ENCODE measurements at regions not wholly inside any gene's neighbourhood (a gene's known extent, or its start where the extent isn't known, plus 50 kb on each side); places are given as distances from the start of the nearest gene placed in this dataset.

DNA sequence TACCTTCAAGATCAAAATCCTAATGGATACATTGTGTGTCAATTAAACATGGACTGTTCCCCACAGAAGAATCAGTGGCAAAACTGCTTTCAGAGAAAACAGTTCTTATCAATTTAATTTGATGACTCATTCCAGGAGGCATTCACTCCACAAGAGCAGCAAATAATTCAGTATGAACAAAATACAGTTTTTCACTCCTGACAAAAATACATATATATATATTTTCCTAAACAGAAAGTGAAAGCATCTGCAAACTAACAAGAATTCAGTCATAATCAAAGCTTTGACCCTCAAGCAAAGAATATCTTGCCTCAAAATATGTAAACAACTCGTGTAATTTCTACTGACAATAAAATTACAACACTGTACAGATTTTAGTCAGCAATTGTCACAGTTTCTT is 685.1 kb upstream of the SLC8A1 start:
- H3K27ac Mint-ChIP-seq = no peak overlapping the region
- H3K36me3 ChIP-seq (replicated peaks in 1 of 2; ENCODE audit: control insufficient read depth in 1 of 2, insufficient read depth in 2 of 2, low read length in 2 of 2) = no peaks in the 10 kb centered on the region
- intact Hi-C loops (cut with micrococcal nuclease) = no loop called here

GRCh38 chr2:41141146-41141791 is 689.4 kb upstream of the SLC8A1 start:
- WGBS (ENCODE audit: insufficient coverage) = 100% methylated on average over 2 of the region's 5 CpGs

More for the DNA sequence above, 685.1 kb upstream of the SLC8A1 start:
- Mint-ChIP-seq H3K36me3 (no peaks in the 10 kb centered on the region), H3K4me1 (no peaks in the 10 kb centered on the region), H3K9me3 (no peaks in the 10 kb centered on the region), H3K4me3 (no peak overlapping the region), H3K27me3 (ENCODE audit: low read depth in 3 of 3) (no peaks in the 10 kb centered on the region)
- Histone ChIP-seq H3K4me1 (ENCODE audit: control insufficient read depth in 1 of 2, insufficient read depth in 2 of 2, low read length in 2 of 2) (no peaks in the 10 kb centered on the region), H3K9ac (ENCODE audit: insufficient read depth, low read length, poor library complexity, severe bottlenecking) (no peak overlapping the region), H3K9me3 (replicated peaks in 1 of 2; ENCODE audit: control insufficient read depth in 1 of 2, insufficient read depth in 1 of 2, low read length in 2 of 2) (no peaks in the 10 kb centered on the region), H3K4me2 (replicated peaks; ENCODE audit: extremely low read depth, low read length, poor library complexity, severe bottlenecking) (no peak overlapping the region), H3K79me2 (ENCODE audit: insufficient read depth, low read length) (no peaks in the 10 kb centered on the region), H3K27ac (ENCODE audit: low read depth in 1 of 2, low read length in 2 of 2) (no peak overlapping the region), H2AFZ (ENCODE audit: insufficient read depth, low read depth, low read length, poor library complexity, severe bottlenecking) (no peak overlapping the region), H3K4me3 (replicated peaks in 1 of 3; ENCODE audit: low read depth in 2 of 3, low read length in 3 of 3) (no peak overlapping the region), H3K27me3 (ENCODE audit: control insufficient read depth in 2 of 2, insufficient read depth in 2 of 2, low read length in 2 of 2) (no peaks in the 10 kb centered on the region), H4K20me1 (ENCODE audit: insufficient read depth, low read length) (no peaks in the 10 kb centered on the region)
- no peak for TF ChIP-seq CTCF (IDR thresholded peaks at IDR 0.05)
- no peak for DNase-seq
- no CpG with 5 or more reads among the region's 1 CpG for WGBS (ENCODE audit: insufficient coverage)

More at GRCh38 chr2:41141146-41141791, 689.4 kb upstream of the SLC8A1 start:
- Histone ChIP-seq H2AFZ (ENCODE audit: insufficient read depth, low read depth, low read length, poor library complexity, severe bottlenecking) (no peak overlapping the region), H3K27me3 (ENCODE audit: control insufficient read depth in 2 of 2, insufficient read depth in 2 of 2, low read length in 2 of 2) (no peaks in the 10 kb centered on the region), H3K36me3 (replicated peaks in 1 of 2; ENCODE audit: control insufficient read depth in 1 of 2, insufficient read depth in 2 of 2, low read length in 2 of 2) (no peaks in the 10 kb centered on the region), H3K4me1 (ENCODE audit: control insufficient read depth in 1 of 2, insufficient read depth in 2 of 2, low read length in 2 of 2) (no peaks in the 10 kb centered on the region), H3K4me3 (replicated peaks in 1 of 3; ENCODE audit: low read depth in 2 of 3, low read length in 3 of 3) (no peak overlapping the region), H3K9me3 (replicated peaks in 1 of 2; ENCODE audit: control insufficient read depth in 1 of 2, insufficient read depth in 1 of 2, low read length in 2 of 2) (no peaks in the 10 kb centered on the region), H3K79me2 (ENCODE audit: insufficient read depth, low read length) (no peaks in the 10 kb centered on the region), H3K27ac (ENCODE audit: low read depth in 1 of 2, low read length in 2 of 2) (no peak overlapping the region), H3K9ac (ENCODE audit: insufficient read depth, low read length, poor library complexity, severe bottlenecking) (no peak overlapping the region), H3K4me2 (replicated peaks; ENCODE audit: extremely low read depth, low read length, poor library complexity, severe bottlenecking) (no peak overlapping the region), H4K20me1 (ENCODE audit: insufficient read depth, low read length) (no peaks in the 10 kb centered on the region)
- intact Hi-C loops (cut with micrococcal nuclease) = no loop called here
- Mint-ChIP-seq H3K27ac (no peak overlapping the region), H3K36me3 (no peaks in the 10 kb centered on the region), H3K4me1 (no peaks in the 10 kb centered on the region), H3K4me3 (no peak overlapping the region), H3K9me3 (no peaks in the 10 kb centered on the region), H3K27me3 (ENCODE audit: low read depth in 3 of 3) (no peaks in the 10 kb centered on the region)
- TF ChIP-seq CTCF (IDR thresholded peaks at IDR 0.05) = no peak
- DNase-seq = no peak
